Breast epithelium (tissue), 3 donors: ENCODE measurements at regions not wholly inside any gene's neighbourhood (a gene's known extent, or its start where the extent isn't known, plus 50 kb on each side); places are given as distances from the start of the nearest gene placed in this dataset.

Experiments used
- CTCF ChIP-seq, 3 donors: fragments of 450-650 bp; IDR thresholded peaks; one replicate each; pipeline ENCODE4 v1.5.1; 2016 to 2017; ENCODE audit warnings: antibody characterized with exemption in 3 of 3, mild to moderate bottlenecking in 3 of 3, moderate library complexity in 3 of 3
- POLR2A ChIP-seq: fragments of 450-650 bp; IDR thresholded peaks from one replicate; pipeline ENCODE4 v1.6.1; 2016; ENCODE audit warnings: antibody characterized with exemption, mild to moderate bottlenecking, moderate library complexity

DNA sequence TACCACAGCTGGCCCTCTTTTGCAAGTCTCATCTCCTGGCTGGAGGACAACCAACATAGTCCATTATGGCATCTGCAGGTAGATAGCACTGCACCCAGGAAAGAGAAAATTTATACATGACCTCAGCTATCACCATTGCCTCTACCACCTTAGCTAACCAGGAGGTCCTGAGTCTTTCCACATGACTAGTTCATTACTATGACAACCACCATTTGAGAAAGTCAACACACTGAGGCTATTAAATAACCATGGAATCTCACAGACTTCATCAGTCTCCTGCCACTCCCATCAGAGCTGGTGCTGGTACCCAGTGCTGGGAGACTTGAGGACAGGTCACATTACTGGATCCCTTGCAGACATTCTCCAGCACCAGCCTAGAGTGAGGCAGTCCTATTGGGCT lies 285.9 kb downstream of the GBA3 start:
- no peak for TF ChIP-seq CTCF (IDR thresholded peaks at IDR 0.05)
- no peak for TF ChIP-seq POLR2A
